Suprapubic skin (tissue), 4 donors: ENCODE measurements at regions not wholly inside any gene's neighbourhood (a gene's known extent, or its start where the extent isn't known, plus 50 kb on each side); places are given as distances from the start of the nearest gene placed in this dataset.

ENCODE experiments used
- CTCF ChIP-seq, 2 donors: fragments of 200-600 bp in 1 of 2; fragments of 450-650 bp in 1 of 2; sonication (generic) in 1 of 2; IDR thresholded peaks; one replicate each; pipeline ENCODE4 v1.5.1; 2016 to 2019; ENCODE audit warnings: antibody characterized with exemption in 2 of 2, mild to moderate bottlenecking in 1 of 2, moderate library complexity in 1 of 2
- EP300 ChIP-seq: sonication (generic); formaldehyde crosslinking; IDR thresholded peaks from one replicate; pipeline ENCODE4 v1.6.1; 2017; ENCODE audit warnings: antibody characterized with exemption
- POLR2A ChIP-seq, 2 donors: fragments of 450-650 bp; IDR thresholded peaks; one replicate each; pipeline ENCODE4 v1.6.1; 2017; ENCODE audit warnings: antibody characterized with exemption in 2 of 2, mild to moderate bottlenecking in 2 of 2, moderate library complexity in 2 of 2
- POLR2AphosphoS5 ChIP-seq, 3 donors: sonication (generic); formaldehyde crosslinking; IDR thresholded peaks; one replicate each; pipeline ENCODE4 v1.6.1; 2017; ENCODE audit warnings: antibody characterized with exemption in 3 of 3

GRCh38 chr15:70379938-70380883 is 282.5 kb upstream of the TLE3 start:
- TF ChIP-seq CTCF (IDR thresholded peaks at IDR 0.05) (no peak), POLR2A (IDR thresholded peaks at IDR 0.05) (no peak), POLR2AphosphoS5 (IDR thresholded peaks at IDR 0.05) (no peak), EP300 (no peak)
